Head of caudate nucleus (tissue), 42 donors: ENCODE measurements at regions not wholly inside any gene's neighbourhood (a gene's known extent, or its start where the extent isn't known, plus 50 kb on each side); places are given as distances from the start of the nearest gene placed in this dataset.

Source experiments
- DNase-seq, 42 donors: peaks; one replicate each; pipeline versions ENCODE4 v3.0.0 to v3.0.0-alpha.2; 2020 to 2021; ENCODE audit warnings: mixed read lengths in 7 of 42
- intact Hi-C: fragments of 100-400 bp; cut with DNase I; formaldehyde crosslinking; loops from one replicate; pipeline ENCODE4 v1.15.0; 2022

DNA sequence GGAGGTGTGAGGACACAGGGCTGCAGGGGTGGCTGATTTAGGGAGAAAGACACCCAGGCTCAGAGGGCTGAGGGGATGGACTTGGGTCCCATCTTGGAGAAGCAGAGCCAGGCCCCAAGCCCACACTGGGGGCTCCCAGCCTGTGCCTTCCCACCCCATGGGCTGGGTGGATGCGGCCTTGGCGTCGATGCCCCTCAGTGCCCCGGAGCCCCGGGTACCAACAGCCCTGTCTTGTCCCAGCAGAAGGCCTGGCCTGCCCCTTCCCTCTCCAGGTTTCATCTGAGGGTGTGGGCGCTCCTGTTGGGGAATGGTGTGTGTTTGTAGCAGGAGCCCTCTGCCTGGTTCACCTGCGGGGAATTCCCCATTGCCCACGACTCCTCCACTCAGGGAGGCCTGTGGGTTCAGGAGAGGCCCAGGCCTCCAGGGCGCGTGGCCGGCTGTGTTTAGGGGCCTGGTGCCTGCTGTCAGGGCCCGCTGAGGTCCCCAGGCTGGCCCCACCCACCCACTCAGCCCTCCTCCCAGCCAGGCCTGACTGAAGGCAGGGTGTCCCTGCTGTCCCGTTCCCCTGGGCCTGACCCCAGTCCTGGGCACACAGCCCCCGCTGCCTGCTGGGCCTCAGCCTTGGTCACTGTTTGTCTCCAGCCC is 51.1 kb upstream of the BEGAIN start:
- intact Hi-C loops, result no loop called here
- no peak for DNase-seq

DNA sequence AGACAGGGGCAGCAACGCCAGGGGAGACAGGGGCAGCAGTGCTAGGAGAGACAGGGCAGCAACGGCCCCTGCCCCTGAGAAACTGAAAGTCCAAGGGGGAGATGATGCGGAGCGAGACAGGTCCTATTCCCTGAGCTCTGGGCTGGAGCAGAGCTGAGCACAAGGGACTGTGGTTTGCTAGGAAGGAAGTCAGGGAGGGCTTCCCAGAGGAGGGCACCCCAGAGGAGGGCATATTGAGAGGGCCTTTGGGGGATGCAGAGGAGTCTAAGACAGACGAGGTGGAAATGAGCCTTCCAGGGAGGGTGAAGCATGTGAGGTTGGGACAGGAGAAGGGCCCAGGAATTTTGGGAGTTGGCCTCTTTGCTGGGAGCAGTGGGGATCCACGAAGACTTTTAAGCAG is 52.1 kb upstream of the BEGAIN start:
- intact Hi-C loops, result no loop called here
- DNase-seq, result no peak

DNA sequence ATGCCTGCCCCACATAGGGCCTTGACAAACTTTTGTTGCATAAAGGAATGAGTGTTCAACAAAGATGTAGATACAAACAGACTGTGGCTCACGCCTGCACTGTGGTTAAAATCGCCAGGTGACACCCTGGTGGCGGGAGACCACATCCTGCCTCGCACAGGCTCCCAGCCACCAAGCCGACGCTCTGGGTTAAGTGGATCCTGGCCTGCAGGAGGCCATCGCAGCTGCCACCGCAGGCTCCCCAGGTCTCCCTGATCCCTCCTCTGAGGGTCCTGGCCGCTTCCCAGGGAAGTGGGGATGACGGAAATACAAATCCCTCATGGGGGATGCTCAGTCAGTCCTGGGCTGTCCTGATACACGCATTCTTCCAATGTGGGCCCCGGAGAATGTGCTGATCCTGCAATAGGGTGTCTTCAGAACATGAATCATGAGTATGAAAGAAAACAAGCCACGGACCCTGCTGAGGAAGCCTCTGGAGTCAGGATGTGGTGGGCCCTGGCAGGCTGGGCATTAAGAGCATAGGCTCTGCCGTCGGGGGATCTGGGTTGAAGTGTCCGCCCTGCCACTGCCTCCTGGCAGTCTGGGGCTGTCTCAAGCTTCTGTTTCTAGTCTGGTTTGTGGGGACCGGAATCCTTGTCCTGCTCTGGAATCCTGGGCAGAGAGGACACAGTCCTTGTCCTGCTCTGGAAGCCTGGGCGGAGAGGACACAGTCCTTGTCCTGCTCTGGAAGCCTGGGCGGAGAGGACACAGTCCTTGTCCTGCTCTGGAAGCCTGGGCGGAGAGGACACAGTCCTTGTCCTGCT is 53.5 kb upstream of the BEGAIN start:
- intact Hi-C loops, result no loop called here
- no peak for DNase-seq

DNA sequence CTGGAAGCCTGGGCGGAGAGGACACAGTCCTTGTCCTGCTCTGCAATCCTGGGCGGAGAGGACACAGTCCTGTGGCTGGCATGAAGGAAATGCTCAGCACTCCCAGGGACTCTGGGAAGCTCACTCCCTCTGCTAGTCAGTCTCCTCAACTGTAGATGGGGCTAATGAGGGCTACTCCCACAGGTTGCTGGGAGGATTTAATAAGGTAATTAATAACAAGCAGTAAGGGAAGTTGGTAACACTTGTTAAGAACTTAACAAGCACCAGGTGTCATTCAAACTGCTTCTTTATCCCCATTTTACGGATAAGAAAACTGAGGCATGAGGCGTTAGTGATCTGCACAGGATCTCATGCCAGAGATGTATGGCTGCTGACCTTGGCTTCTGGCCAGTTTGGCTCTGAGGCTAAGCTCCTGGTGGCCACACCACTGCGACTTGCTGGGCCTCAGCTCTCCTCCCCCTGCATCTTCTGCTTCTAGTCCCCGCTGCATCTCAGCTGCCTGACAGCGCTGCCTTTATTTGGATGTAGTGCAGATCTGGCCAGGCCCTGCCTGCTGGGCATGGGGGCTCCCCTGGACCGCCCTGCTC is 54.1 kb upstream of the BEGAIN start:
- DNase-seq, result no peak
- intact Hi-C loops, result no loop called here

DNA sequence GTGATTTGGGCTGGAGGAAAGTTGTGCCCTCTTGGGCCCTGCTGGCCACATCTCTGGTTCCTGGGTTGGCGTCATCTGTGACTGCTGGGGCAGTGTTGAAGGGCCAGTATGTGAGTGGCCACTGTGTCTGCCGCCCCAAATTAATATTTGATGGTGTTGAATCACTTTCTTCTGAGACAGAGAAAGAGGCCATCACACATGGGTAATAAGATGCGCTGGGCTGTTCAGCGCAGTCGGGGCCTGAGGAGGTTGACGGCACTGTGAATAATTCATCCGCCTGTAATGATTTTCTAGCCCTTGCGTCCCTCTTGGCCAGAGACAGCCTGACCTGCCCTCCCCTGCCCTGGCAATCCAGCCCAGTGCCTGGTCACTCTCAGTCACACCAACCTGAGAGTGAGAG is 56.2 kb upstream of the BEGAIN start:
- intact Hi-C loops, result no loop called here
- DNase-seq, result no peak

DNA sequence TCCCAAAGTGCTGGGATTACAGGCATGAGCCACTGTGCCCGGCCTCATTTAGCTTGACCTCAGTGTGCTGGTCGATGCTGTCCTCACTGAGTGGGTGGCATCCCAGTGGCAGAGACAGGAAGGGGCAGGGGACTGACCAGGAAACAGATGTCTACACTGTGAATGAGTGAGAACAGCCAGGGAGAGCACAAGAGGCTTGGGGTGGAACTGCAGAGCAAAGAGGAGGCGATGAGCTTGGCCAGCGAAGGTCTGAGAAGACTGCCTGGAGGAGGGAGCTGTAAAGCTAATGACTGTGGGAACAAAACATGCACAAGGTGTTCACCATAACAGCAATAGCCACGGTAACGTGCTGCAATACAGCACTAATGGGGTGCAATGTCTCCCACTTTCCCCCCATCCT is 57.2 kb upstream of the BEGAIN start:
- no peak for DNase-seq
- intact Hi-C loops, result no loop called here

DNA sequence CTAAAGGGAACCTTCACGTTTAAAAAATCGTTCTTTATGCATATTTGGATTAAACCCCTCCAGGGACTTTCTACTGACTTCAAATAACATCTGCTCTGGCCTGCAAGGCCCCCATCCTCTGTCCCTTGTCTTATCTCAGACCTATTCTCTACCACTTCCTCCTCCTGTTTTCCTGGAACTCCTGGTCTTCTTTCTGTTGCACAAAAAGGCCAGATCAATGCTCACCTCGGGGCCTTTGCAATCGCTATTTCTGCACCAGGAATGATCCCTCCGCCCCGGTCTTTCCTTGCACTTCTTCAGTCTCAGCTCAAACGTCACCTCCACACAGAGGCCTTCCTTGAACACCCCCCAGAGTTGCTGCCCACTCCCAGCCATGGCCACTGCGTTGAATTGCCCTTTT is 57.6 kb upstream of the BEGAIN start:
- DNase-seq, result no peak
- intact Hi-C loops, result loop anchor here (5.0 kb wide), 2 partner anchors 107 to 262 kb away; no protein-coding TSS in a partner anchor

DNA sequence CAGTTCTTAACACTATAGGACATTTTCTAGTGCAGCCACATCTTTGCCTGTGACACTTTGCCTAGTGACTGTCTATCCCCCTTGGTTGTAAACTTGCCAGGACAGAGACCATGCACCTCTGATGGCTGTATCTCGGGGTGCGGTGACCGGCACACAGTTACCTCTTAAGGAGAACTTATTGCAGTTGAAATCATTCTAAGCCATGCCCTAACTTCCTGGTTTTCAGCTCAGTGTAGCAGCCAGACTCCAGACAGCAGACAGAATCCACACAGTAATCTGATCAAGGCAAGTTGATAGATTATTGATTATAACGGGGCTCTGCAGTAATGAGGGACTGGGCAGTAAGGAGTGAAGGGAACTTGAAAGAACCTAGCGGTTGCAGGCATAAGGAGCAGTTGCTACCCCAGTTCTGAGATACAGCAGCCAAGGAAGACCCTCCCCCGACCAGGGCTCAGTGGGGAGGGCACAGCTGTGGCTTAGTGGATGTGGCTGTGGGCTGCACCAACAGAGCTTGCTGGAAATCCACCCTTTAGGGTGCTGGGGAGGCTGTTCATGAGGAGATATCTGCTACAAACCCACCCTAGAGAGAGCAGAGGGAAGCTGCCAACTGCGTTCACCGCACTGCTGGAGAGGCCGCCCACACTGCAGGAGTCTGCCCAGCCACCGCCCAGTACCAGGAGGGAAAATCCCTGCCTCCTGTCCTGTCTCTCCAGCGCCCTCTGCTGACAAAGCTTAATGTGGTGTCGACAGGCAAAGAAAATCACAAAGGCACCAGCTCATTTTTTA is 58.2 kb upstream of the BEGAIN start:
- intact Hi-C loops, result loop anchor here (5.0 kb wide), 2 partner anchors 108 to 263 kb away; no protein-coding TSS in a partner anchor
- DNase-seq, result peak; percentile 69 to 93 (median 80)

DNA sequence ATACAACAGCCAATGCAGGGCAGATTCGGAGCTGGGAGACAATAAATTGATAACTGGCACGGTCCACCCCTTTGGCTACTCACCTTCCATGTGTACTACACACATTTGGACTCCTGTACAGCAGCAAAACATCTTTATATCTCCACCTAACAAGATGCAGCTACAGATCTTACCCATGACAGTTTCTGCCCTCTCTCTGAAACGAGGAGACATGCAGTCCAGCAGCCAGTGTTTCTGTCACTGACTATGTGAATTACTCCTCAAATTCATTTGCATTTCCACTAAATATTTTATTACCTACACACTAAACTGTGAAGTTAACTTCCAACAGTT is 58.7 kb upstream of the BEGAIN start:
- no peak for DNase-seq
- intact Hi-C loops, result loop anchor here (5.0 kb wide), 2 partner anchors 109 to 264 kb away; no protein-coding TSS in a partner anchor

DNA sequence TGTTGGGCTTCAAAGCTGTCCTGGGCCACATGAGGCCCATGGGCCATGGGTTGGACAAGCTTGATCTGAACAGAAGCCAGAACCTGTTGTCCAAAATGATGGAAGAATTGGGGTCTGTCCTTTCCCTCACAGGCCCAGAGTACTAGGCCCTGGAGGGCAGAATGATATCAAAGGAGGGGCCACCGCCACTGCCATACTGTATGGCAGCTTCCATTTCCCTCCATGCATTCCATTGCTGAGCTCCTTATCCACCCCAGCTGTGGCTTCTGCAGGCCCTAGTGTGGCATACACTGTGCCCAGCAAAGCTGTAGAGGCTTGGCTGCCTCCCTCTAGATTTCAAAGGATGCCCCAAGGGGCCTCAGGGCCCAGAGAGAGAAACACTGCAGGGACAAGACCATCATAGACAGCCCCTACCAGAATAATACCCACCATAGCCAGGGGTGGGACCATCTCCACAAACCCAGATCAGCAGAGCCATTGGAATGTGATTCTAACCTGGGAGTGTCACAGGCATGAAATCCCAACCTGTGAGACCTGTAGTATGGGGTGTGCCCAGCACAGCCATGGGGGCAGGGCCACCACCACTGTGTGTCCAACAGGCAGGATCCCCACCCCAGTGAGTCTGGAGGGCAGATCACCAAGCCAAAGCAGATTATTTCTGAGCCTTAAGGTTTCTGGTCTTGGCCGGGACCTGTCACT is 61.4 kb upstream of the BEGAIN start:
- no peak for DNase-seq
- intact Hi-C loops, result loop anchor here (5.0 kb wide), 2 partner anchors 111 to 266 kb away; no protein-coding TSS in a partner anchor

DNA sequence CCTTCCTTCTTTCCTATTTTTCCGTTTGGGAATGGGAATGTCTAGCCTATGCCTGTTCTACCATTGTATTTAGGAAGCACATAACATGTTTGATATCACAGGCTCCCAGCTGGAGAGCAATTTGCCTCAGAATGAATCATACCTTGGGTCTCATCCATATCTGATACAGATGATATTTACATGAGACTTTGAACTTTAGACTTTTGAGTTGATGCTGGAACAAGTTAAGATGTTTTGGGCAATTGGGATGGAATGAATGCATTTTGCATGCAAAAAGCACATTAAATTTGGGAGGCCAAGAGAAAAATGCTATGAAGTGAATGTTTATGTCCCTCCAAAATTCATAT is 61.9 kb upstream of the BEGAIN start:
- intact Hi-C loops, result loop anchor here (5.0 kb wide), 2 partner anchors 112 to 267 kb away; no protein-coding TSS in a partner anchor
- no peak for DNase-seq

DNA sequence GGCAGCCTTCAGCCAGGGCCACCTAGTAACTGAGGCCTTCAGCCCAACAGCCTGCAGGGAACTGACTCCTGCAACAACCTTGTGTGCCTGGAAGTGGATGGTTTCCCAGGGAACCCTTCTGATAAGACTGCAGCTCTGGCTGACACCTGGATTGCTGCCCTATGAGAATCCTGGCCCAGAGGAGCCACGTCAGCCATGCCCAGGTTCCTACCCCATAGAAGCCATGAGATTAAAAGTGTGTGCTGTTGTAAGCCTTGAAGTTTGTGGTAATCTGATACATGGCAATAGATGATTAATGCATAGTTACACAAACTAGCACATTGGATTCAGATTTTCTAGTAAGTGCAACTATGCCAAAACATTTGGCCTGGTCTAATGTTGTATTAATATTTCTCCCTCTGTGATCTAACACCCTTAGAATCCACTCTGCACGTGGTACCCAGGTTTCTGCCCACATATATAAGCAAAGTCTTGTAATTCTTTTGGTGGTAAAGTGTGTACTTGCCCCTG is 64.8 kb upstream of the BEGAIN start:
- no peak for DNase-seq
- intact Hi-C loops, result no loop called here

DNA sequence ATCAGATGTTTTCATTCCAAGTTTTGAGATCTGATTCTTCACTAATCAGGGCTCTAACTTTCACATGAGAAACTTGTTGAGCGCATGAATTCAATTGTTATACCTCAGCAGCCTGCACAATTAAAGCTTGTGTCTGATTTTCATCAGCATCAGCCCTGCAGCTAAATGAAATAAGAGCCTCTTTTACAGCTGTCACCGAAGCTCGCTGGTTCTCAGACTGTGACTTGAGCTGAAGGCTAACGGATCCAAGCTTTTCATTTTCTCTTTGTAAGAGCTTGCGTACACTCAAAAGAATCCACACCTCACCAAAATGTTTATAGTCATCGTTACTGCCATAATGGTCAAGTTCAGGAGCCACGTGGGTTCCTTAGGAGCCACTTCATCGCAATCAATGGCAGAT is 65.5 kb upstream of the BEGAIN start:
- intact Hi-C loops, result no loop called here

DNA sequence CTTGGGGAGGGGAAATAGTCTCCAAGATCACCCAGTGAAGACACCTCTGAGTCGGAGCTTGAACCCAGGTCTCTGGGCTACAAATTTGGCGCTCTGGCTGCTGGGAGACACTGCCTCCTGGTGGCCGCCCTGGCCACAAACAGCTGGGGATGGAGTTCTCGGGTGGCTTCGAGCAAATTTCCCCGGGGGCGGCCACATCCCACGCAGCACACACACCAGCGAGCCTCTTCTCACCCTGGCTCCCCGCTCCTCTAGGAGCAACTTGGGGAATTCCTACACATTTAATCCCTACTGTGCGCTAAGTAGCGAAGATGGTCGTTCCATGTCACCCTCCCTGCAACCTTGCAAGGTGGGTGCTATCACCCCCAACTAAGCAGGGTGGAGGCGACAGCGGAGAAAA is 66.2 kb upstream of the BEGAIN start:
- peak in 5 of 42 donors; percentile 12 to 45 (median 37) for DNase-seq
- intact Hi-C loops, result no loop called here

More for the DNA sequence above, 65.5 kb upstream of the BEGAIN start:
- no peak for DNase-seq

DNA sequence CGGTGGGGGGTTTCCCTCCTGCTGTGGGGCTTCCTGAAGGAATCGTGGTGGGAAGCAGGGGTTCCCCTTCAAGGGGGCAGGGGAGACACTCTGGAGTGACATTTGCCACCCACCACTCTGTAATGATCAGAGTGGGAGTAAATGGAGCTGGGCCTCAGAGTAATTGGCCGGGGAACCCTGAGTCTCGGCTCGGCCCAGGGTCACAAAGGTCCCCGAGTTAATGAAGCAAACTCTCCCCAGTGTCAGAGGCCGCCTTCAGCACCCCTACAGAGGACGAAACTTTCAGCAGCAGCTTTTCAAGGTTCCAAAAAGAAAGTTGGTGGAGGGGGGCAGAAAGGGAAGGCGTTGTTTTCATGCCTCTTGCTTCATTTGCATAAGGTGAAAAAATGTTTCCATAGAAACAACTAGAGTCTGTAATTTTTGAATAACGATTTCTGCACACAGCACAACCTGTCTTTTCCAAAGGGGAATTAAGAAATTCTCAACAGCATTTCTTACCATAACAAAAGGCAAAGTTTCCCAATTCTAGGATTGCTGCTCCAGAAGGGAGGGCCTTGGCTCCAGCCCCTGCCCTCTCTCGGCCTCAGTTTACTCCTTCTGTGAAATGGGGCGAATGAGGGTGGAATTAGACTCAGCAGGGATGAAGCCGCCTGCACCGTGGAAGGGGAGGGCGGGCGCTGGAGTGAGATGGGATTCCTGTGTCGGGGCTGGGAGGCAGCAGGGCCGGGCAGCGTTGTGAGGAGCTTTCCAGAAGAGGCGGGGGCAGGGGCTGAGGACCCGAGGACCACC is 67.0 kb upstream of the BEGAIN start:
- peak in 11 of 42 donors; percentile 8 to 57 (median 31) for DNase-seq
- intact Hi-C loops, result no loop called here

DNA sequence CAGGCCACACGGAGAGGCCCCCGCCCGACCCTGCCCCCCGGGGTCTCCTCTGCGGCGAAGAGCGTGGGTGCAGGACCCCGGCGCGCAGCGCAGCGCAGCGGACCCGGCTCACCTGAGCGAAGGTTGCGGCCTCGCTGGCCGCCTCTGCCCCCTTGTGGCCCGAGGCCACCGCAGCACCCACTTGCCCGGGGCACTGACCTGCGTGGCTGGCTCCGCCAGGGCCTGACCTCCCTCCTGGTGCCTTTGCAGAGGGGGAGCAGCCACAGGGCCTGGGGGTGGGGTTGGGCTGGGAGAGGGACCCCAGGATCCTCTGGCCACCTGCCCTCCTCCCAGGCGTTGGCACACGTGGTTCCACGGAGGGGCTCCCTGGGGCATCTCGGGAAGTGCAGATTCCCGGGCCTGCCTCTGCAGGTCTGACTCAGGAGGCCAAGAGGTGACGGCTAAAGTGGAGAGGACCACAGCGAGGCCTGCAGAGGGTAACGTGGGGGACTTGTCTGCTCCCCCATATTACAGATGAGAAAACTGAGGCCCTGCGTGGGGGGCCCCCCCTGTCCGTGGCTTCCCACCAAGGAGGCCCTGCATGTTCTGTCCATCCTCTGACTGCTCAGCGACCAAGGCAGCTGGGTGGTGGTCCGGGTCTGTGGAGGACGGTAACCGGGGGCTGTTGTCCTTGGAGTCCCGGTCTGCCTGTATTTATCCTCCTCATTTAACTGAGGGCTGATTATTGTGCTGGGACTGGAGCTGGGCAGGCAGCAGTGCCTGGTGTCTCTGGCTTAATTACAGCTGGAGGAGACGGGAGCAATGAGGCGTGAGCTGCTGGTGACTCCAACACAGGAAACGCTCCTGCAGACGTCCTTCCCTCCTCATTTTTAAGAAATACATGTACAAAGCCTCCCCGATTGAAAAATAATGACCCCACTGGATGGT is 67.9 kb upstream of the BEGAIN start:
- intact Hi-C loops, result loop anchor here (5.0 kb wide), 1 partner anchor 213 kb away; no protein-coding TSS in a partner anchor
- DNase-seq, result peak in 7 of 42 donors; percentile 10 to 50 (median 32)

DNA sequence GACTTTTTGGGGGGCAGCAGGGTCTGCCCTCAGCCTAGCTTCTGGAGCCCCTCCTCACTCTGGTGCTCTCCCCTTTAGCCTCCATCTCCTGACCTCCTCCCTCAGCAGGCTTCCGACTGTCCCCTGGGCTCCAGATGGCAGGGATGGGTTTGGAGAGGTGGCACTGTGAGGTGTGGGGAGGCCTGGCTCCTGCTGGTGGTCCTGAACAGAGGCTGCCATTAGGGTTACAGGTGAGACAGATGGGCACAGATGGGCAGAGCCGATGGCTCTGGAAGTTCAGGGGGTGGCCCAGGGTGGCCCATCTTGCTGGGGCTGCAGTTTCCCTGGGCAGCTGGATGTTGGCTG is 68.5 kb upstream of the BEGAIN start:
- intact Hi-C loops, result loop anchor here (5.0 kb wide), 1 partner anchor 213 kb away; no protein-coding TSS in a partner anchor
- DNase-seq, result no peak
